Left lobe of liver (tissue), 2 donors: ENCODE measurements at regions not wholly inside any gene's neighbourhood (a gene's known extent, or its start where the extent isn't known, plus 50 kb on each side); places are given as distances from the start of the nearest gene placed in this dataset.
"Not testable (repeated sequence)": the region's sequence is repeated elsewhere in the genome, so short reads cannot be mapped to it uniquely, and the experiment has no call there.

Experiments
- ATAC-seq: fragments of 200-7000 bp; cut with Tn5 transposase; one replicate; pipeline ENCODE4 v1.9.1; 2020; ENCODE audit warnings: mild to moderate bottlenecking, moderate library complexity
- DNase-seq: peaks from one replicate; pipeline ENCODE4 v3.0.0-alpha.2; 2020; ENCODE audit warnings: low spot score
- donor health status: DM: no; HTN: no; CAD: no; lungs with moderate emphysema.
- donor health status: DM: no; HTN: yes; CAD: no.

- DNase-seq = no peak
- no peak for ATAC-seq
Observed at GRCh38 chr14:44625098-44625497, 118.0 kb upstream of the FSCB start.

DNA sequence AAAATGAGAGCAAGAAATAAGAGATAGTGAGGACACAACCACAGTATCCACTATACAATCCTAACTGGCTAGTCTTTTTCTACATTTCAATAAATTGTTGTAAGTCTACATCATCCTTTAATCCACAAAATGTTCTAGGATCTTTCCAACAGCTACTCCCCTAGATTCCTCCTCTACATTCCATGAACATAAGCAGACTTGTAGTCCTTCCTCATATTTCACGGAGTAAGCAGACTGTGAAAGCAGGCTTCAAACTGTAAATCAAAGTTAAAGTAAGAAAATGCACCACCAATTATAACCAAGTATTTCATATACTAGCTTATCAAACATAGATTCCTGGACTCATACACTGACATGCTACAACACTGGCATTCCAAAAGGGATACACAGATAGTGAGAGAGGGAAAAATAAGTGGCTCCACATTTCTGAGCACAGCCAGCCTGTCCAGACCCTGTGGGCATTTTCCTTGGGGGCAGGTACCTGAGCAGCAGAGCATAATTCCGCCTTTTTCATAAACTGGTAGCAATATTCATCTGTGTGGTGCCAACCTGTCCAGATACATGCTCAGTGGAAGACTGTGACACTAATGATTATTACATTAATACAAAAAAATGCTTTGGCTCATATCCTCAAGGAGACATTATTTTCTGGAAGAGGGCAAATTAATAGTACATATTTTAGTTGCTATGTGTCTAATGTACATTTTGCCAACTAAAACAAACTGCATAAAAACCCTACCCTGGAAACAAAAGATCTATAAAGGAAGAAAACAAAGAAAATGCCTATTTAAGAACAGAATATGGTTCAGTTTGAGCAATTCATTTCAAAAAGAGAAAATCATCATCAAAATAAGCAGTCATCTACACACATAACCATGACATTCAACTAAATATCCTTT is 113.3 kb upstream of the FSCB start:
- DNase-seq (no peak), ATAC-seq (no peak)

- ATAC-seq = no peak
Observed at GRCh38 chr14:44616204-44616603, 109.1 kb upstream of the FSCB start.

GRCh38 chr14:44613061-44613712 is 106.1 kb upstream of the FSCB start:
- no peak for ATAC-seq
- no peak for DNase-seq

More at GRCh38 chr14:44616204-44616603, 109.1 kb upstream of the FSCB start:
- no peak for DNase-seq

DNA sequence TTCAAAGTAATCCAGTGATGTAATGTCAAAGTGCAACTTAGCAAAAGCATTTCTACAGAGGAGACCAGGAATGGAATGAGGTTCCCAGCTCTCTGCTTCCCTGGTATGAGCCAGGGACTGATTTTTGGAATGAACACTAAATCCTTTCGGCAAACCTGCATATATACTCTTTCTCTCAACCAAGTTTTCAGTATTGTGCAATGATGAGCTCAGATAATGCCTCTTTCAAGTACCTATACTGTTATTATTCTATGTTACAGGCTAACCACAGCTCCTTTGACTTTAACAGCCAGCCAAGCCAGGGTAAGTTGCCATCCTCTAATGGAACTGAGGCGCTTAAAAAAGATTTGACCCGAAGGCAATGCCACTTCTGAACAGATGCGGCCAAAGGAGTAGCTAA is 104.9 kb upstream of the FSCB start:
- DNase-seq = no peak
- ATAC-seq = no peak

DNA sequence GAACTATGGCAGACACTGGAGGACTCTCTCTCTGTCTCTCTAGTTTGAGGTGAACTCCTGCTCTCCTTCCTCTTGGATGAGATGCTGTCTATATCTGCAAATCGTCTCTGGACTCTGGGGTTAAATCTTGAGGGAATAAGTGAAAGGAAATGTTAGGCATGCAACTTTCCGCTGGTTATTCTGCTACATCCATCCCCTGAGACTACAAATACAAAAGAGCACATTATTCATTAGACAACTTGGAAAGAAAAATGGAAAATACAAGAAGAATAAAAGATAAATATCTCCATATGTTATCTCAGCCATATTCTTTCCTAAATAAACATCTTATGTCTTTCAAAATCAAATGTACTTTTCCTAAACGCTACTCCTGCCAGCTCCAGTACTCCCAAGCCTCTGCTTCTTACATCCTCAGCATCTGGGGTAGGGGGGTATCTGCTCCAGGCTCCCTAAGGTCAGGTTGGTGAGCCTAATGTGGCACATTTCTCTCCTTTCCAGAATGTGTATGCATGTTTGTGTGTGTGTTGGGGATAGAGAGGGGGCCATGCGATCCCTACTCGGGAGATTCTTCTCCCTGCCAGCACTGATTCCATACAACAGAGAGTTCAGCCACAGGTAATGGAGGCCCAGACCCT is 102.9 kb upstream of the FSCB start:
- ATAC-seq = no peak
- DNase-seq = no peak

DNA sequence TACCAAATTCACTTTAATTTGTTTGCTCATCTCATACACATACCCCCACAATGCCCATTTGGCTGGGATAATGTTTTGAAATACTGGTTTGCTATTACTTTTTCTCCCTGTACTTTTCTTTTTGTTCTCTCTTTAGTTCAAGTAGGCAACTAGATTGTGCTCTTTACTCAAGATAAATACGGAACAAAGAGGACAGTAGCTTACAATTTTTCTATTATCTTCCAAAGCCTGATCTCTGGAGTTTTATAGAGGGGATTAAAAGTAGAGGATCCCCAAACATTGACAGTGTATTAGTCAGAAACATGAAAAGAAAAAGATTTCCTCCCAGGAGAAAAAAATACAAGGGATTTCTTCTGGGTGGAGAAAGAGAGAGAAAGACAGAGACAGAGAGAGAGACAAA is 102.1 kb upstream of the FSCB start:
- DNase-seq = no peak
- no peak for ATAC-seq

DNA sequence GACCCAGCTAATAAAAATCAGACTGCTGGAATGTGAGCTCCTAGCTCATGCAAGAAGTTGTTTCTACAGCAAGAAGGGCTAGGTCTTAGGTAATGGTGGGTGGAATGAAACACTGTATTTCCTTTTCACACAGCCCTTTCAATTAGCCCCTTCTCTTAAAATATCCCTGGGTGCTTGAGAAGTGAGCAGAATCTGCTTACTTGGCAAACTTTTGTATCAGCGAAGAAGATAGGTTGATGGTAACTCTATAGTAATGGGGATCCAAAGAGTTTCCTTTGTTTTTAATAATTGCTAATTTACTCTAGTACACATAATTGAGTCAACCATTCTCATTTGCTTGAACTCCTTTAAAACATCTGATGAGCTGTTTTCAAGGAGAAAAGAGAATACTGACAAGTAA is 100.6 kb upstream of the FSCB start:
- DNase-seq (no peak), ATAC-seq (no peak)

DNA sequence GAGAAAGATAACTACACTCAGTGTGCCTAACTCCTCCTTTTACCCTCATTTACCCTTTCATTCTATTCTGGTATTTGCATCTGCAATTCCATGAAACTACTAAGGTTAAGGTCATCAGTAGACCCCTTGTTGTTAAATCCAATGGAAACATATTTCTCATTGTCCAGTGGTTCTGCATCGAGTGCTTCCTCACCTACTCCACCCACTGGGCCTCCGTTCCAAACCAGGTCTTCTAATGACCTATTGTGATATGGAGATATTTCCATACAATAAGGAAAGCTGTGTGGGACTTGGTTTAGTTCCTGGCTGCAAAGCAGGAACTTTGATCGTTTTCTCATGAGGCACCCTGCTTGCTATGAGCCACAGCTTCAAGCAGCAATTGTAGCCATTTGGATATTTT is 99.5 kb upstream of the FSCB start:
- no peak for DNase-seq
- ATAC-seq = no peak

- DNase-seq, ATAC-seq: not testable (repeated sequence)
Observed at GRCh38 chr14:44601266-44601665, 94.2 kb upstream of the FSCB start.

GRCh38 chr14:44589180-44589579 is 82.1 kb upstream of the FSCB start:
- no peak for ATAC-seq
- no peak for DNase-seq

- DNase-seq (no peak), ATAC-seq (no peak)
Observed at GRCh38 chr14:44586910-44587309, 79.8 kb upstream of the FSCB start.

DNA sequence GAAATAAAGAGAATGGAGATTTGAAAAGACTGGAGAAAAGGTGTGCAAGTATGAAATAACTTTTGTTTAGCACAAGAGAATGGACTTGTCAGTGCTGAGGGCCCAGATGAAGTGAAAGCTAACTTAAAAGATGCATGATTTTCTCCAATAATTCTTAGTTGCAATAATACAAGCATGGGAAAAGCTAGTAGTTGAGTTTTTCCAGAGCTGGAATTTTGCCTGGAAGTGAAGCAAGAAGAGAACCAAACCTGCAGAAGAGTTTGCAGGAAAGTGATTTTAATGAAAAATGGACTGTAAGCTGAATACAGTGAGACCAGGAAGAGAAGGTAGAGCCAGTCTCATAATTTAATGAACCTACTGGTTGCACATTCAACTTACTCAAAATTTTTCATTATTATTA is 69.3 kb upstream of the FSCB start:
- DNase-seq (no peak), ATAC-seq (no peak)

GRCh38 chr14:44567997-44568396 is 60.9 kb upstream of the FSCB start:
- ATAC-seq = no peak
- no peak for DNase-seq

DNA sequence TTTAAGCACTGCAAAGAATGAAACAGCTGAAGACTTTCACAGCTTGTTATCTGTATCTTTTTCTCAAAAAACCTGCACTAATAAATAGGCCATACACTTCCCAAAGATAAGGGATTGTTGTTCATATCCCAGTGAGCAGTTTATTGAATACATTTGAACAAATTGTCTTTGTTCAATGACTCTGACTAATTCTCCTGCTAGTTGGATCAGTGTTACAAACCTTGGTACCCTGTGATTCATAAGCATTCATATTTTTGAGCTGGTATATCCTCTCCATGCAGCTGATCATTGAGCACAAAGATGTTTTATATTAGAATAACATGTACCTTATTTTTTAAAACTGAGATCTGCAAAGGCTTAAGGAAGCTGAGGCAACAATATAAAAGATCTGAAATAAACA is 58.9 kb upstream of the FSCB start:
- ATAC-seq = no peak
- no peak for DNase-seq

GRCh38 chr14:44564908-44565307 is 57.8 kb upstream of the FSCB start:
- ATAC-seq (no peak), DNase-seq (no peak)
